HG03442 (cell line): ENCODE measurements at regions not wholly inside any gene's neighbourhood (a gene's known extent, or its start where the extent isn't known, plus 50 kb on each side); places are given as distances from the start of the nearest gene placed in this dataset.
"Not testable (repeated sequence)": the region's sequence is repeated elsewhere in the genome, so short reads cannot be mapped to it uniquely, and the experiment has no call there.

ENCODE experiments used
- ATAC-seq: cut with Tn5 transposase; IDR thresholded peaks from one replicate; pipeline ENCODE4 v1.9.1; 2021; ENCODE audit warnings: mild to moderate bottlenecking, moderate library complexity; ENCODE audit not compliant: unreplicated experiment

DNA sequence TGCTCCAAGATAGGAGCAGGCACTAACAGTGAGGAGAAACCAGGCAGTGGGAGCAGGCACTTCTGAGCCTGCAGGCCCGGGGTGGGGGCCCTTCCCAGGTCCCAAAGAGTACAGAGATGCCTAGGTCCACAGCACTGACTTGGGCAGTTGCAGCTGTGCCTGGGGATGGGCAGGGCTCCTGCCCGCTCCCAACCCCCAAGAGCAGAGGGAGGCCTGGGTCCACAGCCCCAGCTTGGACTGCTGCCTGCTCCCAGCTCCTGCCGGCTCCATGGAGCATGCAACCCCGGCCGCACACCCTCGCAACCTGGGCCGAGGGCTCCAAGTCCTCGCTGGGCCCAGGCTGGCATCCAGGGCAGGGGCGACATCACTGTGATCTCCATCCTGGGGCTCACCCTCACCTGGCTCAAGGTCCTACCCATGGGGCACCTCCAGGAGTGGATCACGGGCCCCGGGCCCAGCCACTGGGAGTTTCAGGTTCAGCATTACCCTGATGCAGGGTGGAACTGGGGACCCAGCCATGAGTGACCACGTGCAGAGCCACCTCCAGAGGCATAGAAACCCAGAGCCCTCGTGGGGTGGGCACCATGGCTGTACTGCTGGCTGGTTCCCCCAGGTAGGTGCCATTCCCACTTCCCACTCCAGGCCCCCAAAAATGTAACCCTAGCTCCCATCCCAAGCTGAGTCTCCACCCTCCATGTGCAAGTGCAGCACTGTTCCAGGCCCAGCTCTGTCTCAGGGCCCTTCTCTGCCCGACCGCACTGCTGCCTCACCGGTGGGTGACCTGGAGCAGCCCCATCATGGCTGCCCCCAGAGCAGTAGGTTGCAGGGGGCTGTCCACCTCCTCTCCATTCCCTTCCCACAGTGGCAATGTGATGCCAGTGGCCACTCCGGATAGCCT lies 325.6 kb downstream of the NR4A2 start:
- no peak for ATAC-seq

- no peak for ATAC-seq
Observed at GRCh38 chr2:156005999-156006712, 326.4 kb downstream of the NR4A2 start.

- ATAC-seq, result no peak
Observed at GRCh38 chr2:156005531-156005930, 327.0 kb downstream of the NR4A2 start.

DNA sequence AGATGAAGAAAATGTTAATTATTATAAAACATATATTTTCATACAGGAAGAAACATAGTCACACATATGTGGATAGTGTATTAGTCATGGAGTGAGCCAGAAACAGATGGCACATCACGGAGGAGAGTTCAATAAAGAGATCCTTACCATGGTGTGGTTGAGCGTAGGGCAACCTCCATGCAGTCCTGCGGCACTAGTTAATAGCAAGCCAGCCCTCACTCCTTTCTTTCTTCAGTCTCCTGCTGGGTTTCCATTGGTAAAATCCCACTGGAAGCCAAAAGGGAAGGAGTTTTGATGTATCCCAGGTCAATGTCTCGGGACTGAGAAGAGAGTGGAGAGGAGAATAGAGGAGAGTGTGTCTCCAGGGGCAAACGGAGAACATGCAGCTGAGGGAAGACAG lies 328.1 kb downstream of the NR4A2 start:
- ATAC-seq, result no peak

DNA sequence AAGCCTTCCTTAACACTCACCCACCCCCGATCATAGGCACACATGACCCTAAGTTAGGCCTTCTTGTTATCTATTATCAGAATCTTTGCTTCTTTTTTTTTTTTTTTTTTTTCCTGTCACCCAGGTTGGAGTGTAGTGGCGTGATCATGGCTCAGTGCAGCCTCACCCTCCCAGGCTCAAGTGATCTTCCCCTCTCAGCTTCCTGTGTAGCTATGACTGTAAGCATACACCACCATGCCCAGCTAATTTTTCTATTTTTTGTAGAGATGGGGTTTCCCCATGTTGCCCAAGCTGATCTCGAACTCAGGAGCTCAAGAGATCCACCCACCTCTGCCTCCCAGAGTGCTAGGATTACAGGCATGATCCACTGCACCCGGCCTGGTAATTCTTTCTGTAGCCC lies 328.7 kb downstream of the NR4A2 start:
- ATAC-seq, result no peak

DNA sequence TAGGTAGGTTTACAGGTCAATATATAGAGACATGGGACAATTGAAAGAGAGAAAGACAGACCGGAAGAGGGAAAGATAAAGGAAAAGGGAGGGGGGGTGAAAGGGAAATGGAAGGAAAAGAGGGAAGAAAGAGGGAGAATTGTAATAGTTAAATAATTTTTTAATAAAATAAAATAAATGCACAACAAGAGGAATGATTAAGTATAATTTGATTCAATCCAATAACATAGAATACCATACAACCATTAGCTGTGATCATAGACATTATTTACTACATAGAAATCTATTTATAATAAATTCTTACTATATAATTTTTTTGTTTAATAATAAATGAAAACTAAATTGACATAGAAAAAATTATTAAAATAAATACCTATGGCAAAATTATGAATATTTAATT lies 330.7 kb downstream of the NR4A2 start:
- no peak for ATAC-seq

- ATAC-seq, result no peak
Observed at GRCh38 chr2:155997538-155997937, 335.0 kb downstream of the NR4A2 start.

GRCh38 chr2:155994315-155994714 lies 338.2 kb downstream of the NR4A2 start:
- ATAC-seq, result no peak

DNA sequence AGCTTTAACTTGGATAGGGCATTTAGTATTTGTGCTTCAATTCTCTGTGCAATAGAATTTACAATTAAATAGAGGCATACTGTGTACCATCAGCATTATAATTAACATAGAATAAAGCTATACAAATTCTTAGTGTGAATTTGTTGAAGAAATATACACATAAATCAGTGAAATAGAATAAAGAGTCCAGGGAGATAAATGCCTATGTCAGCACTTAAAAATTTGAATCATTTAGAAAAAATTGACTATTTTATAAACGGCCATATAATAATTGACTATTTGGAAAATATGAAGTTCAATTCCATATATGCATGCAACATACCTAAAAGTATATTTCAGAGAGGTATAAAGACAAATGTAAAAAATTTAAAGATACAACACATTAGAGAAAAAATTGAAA lies 348.7 kb downstream of the NR4A2 start:
- ATAC-seq, result no peak

DNA sequence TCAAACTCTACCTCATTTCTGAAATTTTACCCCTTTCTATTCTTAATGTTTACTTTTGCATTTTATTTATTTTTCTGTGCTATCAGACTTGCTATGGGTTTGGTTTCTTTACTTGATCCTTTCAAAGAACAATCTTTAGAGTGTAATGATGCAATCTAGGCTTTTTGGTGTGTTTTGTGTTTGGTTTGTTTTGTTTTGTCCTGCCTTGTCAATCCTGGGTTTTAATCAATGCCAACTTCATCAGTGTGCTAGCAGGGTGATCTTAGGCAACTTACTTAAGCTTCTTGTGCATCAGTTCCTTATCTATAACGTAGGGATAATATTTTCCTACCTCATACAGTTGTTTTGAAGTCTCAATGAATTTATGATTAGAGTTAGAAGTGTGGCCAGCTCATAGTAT lies 350.4 kb downstream of the NR4A2 start:
- ATAC-seq, result no peak

DNA sequence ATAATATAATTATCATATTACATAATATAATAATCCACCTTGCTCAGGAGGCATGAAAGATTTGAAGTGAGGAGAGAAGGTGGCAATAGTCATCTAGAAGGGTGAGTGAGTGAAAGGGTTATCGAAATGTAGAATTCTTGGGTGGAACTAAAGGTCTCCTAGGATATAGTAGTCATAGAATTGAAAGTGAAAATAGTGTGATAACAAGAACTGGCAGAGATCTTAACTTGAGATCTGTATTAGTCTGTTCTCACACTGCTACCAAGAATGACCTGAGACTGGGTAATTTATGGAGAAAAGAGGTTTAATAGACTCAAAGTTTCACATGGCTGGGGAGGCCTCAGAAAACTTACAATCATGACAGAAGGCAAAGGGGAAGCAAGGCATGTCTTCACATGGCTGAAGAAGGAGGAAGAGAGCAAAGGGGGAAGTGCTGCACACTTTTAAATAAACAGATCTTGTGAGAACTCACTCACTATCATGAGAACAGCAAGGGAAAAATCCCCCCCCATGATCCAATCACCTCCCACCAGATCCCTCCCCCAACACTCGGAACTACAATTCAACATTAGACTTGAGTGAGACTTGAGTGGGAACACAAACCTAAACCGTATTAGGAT lies 351.5 kb downstream of the NR4A2 start:
- peak; percentile 84 for ATAC-seq

DNA sequence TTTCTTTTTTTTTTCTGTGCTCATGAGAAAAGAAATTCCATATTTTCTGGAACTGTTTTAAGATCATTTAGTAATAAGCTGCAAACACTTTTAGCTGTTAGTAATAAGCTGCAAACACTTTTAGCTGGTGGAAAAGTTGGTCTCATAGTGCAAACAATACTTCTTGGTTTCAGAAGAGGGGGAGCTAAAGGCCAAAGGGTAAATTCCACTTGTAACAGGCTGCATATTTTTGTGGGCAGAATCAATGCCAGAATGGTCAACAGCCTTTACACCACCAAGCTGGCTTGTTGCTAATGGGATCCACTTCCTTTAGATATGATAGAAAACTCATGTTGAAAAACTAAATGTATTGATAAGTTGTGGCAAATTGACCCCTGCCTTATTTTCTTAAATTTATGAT lies 356.8 kb downstream of the NR4A2 start:
- ATAC-seq, result no peak

GRCh38 chr2:155972916-155973315 lies 359.6 kb downstream of the NR4A2 start:
- no peak for ATAC-seq

DNA sequence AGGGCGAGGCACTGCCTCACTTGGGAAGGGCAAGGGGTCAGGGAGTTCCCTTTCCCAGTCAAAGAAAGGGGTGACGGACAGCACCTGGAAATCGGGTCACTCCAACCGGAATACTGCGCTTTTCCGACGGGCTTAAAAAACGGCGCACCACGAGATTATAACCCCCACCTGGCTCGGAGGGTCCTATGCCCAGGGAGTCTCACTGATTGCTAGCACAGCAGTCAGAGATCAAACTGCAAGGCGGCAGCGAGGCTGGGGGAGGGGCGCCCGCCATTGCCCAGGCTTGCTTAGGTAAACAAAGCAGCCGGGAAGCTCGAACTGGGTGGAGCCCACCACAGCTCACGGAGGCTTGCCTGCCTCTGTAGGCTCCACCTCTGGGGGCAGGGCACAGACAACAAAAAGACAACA lies 366.5 kb downstream of the NR4A2 start:
- not testable (repeated sequence) for ATAC-seq

- no peak for ATAC-seq
Observed at GRCh38 chr2:155965415-155966063, 367.0 kb downstream of the NR4A2 start.

- no peak for ATAC-seq
Observed at GRCh38 chr2:155961641-155962040, 370.9 kb downstream of the NR4A2 start.

DNA sequence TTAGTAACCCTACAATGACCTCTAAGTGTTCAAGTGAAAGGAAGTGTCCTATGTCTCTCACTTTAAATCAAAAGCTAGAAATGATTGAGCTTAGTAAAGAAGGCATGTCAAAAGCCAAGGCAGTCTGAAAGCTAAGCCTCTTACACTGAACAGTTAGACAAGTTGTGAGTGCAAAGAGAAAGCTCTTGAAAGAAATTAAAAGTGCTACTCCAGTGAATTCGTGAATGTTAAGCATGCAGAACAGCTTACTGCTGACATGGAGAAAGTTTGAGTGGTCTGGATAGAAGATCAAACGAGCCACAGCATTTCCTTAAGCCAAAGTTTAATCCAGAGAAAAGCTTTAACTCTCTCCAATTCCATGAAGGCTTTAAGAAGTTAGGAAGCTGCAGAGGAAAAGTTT lies 373.7 kb downstream of the NR4A2 start:
- no peak for ATAC-seq

DNA sequence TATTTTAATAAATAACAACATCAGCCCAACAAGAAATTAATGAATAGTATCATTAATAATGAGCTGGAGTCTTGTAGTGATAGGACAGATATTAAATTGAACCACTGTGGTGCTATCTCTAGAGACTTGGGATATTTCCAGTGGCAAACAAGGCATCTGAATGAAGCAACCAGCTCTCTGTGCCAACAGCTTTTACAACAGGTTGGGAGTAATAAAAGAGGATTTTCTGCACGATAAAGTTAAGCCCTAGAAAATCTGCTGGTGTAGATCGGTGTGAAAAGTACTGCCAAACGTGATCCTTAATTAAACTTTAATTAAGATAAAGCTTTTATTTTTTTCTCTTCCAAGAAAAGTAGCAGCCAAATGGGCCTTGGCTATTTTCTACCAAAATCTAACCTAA lies 385.5 kb downstream of the NR4A2 start:
- no peak for ATAC-seq

- ATAC-seq, result no peak
Observed at GRCh38 chr2:155944218-155944617, 388.3 kb downstream of the NR4A2 start.

- ATAC-seq, result no peak
Observed at GRCh38 chr2:155930312-155930711, 402.2 kb downstream of the NR4A2 start.

DNA sequence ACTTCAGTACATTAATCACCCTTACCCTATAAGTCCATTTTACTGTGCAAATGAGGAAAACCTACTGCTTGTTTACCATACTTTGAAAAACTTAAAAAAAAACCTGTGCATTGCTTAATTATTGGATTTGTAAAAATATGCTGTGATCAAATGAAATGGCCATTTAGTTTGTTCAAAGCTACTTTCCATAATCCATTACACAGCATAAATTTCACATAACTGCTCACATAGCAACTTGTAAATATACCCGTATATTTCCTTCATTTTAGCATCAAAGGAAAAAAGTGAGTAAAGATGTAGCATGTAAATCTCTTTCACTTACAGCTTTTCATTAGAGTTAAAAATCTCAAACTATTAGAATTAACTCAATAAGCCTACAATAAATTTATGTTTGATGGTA lies 415.1 kb downstream of the NR4A2 start:
- no peak for ATAC-seq
